SW 1271 (cell line): ENCODE measurements at regions not wholly inside any gene's neighbourhood (a gene's known extent, or its start where the extent isn't known, plus 50 kb on each side); places are given as distances from the start of the nearest gene placed in this dataset.
"Not testable (repeated sequence)": the region's sequence is repeated elsewhere in the genome, so short reads cannot be mapped to it uniquely, and the experiment has no call there.

Source experiments
- DNase-seq, 2 experiments: peaks; one replicate each; lab custom pipeline; 2025; lab: John Stamatoyannopoulos, UW

- no peak for DNase-seq
Observed at GRCh38 chr3:87581240-87581639, 304.9 kb upstream of the POU1F1 start.

GRCh38 chr3:87576752-87577151 lies 300.4 kb upstream of the POU1F1 start:
- no peak for DNase-seq

GRCh38 chr3:87575550-87575949 lies 299.2 kb upstream of the POU1F1 start:
- no peak for DNase-seq

- DNase-seq, result no peak
Observed at GRCh38 chr3:87568331-87568730, 291.9 kb upstream of the POU1F1 start.

GRCh38 chr3:87564438-87564837 lies 288.1 kb upstream of the POU1F1 start:
- no peak for DNase-seq

- DNase-seq, result no peak
Observed at GRCh38 chr3:87563712-87564111, 287.3 kb upstream of the POU1F1 start.

- DNase-seq, result no peak
Observed at GRCh38 chr3:87558492-87558891, 282.1 kb upstream of the POU1F1 start.

- DNase-seq, result no peak
Observed at GRCh38 chr3:87555290-87555689, 278.9 kb upstream of the POU1F1 start.

GRCh38 chr3:87553058-87553457 lies 276.7 kb upstream of the POU1F1 start:
- DNase-seq, result no peak

GRCh38 chr3:87550892-87551291 lies 274.5 kb upstream of the POU1F1 start:
- no peak for DNase-seq

- DNase-seq, result no peak
Observed at GRCh38 chr3:87549208-87549607, 272.8 kb upstream of the POU1F1 start.

- DNase-seq, result no peak
Observed at GRCh38 chr3:87548271-87548670, 271.9 kb upstream of the POU1F1 start.

- DNase-seq, result no peak
Observed at GRCh38 chr3:87546216-87546615, 269.8 kb upstream of the POU1F1 start.

- not testable (repeated sequence) for DNase-seq
Observed at GRCh38 chr3:87543408-87543807, 267.0 kb upstream of the POU1F1 start.

GRCh38 chr3:87541723-87542122 lies 265.3 kb upstream of the POU1F1 start:
- DNase-seq, result no peak

- DNase-seq, result not testable (repeated sequence)
Observed at GRCh38 chr3:87538722-87539121, 262.3 kb upstream of the POU1F1 start.

GRCh38 chr3:87509401-87509800 lies 233.0 kb upstream of the POU1F1 start:
- no peak for DNase-seq

GRCh38 chr3:87508921-87509320 lies 232.5 kb upstream of the POU1F1 start:
- DNase-seq, result no peak

GRCh38 chr3:87507753-87508152 lies 231.4 kb upstream of the POU1F1 start:
- DNase-seq, result no peak

GRCh38 chr3:87503900-87504498 lies 227.6 kb upstream of the POU1F1 start:
- DNase-seq, result peak in 1 of 2 experiments; percentile 55

- no peak for DNase-seq
Observed at GRCh38 chr3:87501076-87501475, 224.7 kb upstream of the POU1F1 start.

- no peak for DNase-seq
Observed at GRCh38 chr3:87498358-87499080, 222.1 kb upstream of the POU1F1 start.

- no peak for DNase-seq
Observed at GRCh38 chr3:87495938-87496337, 219.6 kb upstream of the POU1F1 start.

GRCh38 chr3:87494264-87494663 lies 217.9 kb upstream of the POU1F1 start:
- DNase-seq, result no peak
